Sigmoid colon (tissue), 4 donors: ENCODE measurements at regions not wholly inside any gene's neighbourhood (a gene's known extent, or its start where the extent isn't known, plus 50 kb on each side); places are given as distances from the start of the nearest gene placed in this dataset.

Experiments used
- EP300 ChIP-seq, 4 donors: sonication (generic); formaldehyde crosslinking; IDR thresholded peaks; one replicate each; pipeline ENCODE4 v1.6.1; 2017; ENCODE audit warnings: antibody characterized with exemption in 4 of 4
- TF ChIP-seq, protein P1 (sequence below), 4 experiments: fragments of 450-650 bp in 3 of 4; fragments of 200-600 bp in 1 of 4; IDR thresholded peaks; one replicate each; pipeline ENCODE4 v1.5.1; 2016 to 2019; ENCODE audit warnings: antibody characterized with exemption in 4 of 4, mild to moderate bottlenecking in 3 of 4, moderate library complexity in 2 of 4

DNA sequence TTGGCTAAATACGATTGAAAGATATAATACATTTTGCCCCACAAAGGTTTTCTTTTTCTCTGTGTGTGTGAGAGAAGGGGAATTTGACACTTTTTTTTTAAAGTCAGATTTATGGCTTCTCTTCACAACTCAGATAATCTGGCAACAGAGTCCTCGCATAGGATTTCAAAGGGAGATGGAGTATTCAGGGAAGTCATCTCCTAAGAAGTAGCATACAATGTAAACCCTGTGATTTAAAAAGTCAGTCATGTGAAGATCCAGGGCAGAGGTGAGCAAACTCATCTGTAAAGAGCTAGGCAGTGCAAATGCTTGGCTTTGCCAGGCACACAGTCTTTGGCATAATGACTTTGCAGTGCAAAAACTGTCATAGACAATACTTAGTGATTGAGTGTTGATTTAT lies 1526.3 kb downstream of the AACS start:
- TF ChIP-seq EP300 (IDR thresholded peaks at IDR 0.05), result no peak
- TF ChIP-seq, protein P1, sequence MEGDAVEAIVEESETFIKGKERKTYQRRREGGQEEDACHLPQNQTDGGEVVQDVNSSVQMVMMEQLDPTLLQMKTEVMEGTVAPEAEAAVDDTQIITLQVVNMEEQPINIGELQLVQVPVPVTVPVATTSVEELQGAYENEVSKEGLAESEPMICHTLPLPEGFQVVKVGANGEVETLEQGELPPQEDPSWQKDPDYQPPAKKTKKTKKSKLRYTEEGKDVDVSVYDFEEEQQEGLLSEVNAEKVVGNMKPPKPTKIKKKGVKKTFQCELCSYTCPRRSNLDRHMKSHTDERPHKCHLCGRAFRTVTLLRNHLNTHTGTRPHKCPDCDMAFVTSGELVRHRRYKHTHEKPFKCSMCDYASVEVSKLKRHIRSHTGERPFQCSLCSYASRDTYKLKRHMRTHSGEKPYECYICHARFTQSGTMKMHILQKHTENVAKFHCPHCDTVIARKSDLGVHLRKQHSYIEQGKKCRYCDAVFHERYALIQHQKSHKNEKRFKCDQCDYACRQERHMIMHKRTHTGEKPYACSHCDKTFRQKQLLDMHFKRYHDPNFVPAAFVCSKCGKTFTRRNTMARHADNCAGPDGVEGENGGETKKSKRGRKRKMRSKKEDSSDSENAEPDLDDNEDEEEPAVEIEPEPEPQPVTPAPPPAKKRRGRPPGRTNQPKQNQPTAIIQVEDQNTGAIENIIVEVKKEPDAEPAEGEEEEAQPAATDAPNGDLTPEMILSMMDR (IDR thresholded peaks at IDR 0.05), result no peak
